AG09319 (cell line): ENCODE measurements at regions not wholly inside any gene's neighbourhood (a gene's known extent, or its start where the extent isn't known, plus 50 kb on each side); places are given as distances from the start of the nearest gene placed in this dataset.

Experiments
- DNase-seq: peaks from one replicate; pipeline ENCODE4 v3.0.0-alpha.2; 2010; ENCODE audit warnings: low read depth; ENCODE audit errors: extremely low read depth
- TF ChIP-seq, protein P1 (sequence below): IDR thresholded peaks from 2 replicates; pipeline ENCODE4 v1.5.1; 2011; ENCODE audit warnings: low read depth, mild to moderate bottlenecking, inconsistent platforms, low read length, moderate library complexity

- DNase-seq, result no peak
- TF ChIP-seq, protein P1, sequence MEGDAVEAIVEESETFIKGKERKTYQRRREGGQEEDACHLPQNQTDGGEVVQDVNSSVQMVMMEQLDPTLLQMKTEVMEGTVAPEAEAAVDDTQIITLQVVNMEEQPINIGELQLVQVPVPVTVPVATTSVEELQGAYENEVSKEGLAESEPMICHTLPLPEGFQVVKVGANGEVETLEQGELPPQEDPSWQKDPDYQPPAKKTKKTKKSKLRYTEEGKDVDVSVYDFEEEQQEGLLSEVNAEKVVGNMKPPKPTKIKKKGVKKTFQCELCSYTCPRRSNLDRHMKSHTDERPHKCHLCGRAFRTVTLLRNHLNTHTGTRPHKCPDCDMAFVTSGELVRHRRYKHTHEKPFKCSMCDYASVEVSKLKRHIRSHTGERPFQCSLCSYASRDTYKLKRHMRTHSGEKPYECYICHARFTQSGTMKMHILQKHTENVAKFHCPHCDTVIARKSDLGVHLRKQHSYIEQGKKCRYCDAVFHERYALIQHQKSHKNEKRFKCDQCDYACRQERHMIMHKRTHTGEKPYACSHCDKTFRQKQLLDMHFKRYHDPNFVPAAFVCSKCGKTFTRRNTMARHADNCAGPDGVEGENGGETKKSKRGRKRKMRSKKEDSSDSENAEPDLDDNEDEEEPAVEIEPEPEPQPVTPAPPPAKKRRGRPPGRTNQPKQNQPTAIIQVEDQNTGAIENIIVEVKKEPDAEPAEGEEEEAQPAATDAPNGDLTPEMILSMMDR, result no peak
These were observed 111.7 kb upstream of the CD93 start for GRCh38 chr20:23197836-23198235.

DNA sequence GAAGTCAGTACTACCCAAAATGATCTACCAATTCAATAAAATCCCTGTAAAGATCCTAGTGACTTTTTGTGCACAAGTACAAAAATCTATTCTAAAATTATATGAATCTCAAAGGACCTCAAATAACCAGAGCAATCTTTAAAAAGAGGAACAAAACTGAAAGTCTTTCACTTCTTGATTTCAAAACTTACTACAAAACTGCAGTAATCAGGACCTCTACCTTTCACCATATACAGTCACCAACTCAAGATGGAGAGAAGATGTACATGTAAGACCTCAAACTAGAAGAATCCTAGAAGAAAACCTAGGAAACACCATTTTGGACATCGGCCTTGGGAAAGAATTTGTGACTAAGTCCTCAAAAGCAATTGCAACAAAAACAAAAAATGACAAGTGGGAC lies 109.5 kb upstream of the CD93 start:
- no peak for DNase-seq
- TF ChIP-seq, protein P1, result no peak

DNA sequence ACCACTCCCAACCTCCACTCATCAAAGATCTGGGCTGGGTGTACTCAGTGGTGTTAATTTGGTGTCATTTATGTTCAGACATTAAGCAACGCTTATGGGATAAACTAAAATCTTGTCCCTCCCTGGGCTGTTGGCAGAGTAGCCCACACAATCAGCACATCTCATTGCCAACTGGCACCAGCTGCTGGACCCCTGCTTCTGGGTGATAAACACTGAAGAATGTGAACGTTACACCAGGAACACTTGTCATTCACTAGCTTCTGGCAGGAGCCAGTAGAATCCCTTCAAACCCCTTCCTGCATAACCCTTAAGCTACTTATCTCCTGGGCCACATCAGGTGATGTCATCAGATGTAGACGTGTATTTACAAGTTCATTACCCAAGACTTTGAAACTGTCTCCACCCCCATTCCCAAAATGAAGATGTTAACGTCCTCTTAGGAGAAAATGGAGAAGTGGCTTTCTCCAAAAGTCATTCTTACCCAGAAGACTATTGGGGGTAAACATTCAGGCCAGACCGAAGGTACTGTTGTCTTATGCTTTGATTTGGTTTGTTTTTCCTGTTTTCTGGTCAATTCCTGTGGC lies 107.8 kb upstream of the CD93 start:
- DNase-seq, result no peak
- TF ChIP-seq, protein P1, result no peak

GRCh38 chr20:23192469-23192868 lies 106.3 kb upstream of the CD93 start:
- TF ChIP-seq, protein P1, result no peak
- DNase-seq, result no peak

DNA sequence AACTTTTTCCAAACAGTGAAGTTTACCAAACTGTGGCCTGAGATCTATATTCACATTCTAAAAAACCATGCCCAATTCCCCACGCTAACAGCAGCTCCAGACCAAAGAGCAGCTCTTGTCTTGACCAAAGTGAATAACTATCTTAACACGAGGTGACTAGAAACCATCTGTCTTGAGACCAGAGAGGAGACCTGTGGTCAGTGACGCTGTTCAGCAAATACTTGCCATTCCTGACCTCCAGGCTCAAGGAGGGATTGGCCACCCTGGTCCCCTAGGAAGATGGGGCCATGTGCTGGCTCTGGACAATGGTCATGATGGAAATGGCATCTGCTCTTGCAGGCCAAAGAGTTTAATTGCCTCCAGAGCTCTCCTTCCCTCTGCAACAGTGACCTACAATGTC lies 104.4 kb upstream of the CD93 start:
- TF ChIP-seq, protein P1, result no peak
- no peak for DNase-seq

DNA sequence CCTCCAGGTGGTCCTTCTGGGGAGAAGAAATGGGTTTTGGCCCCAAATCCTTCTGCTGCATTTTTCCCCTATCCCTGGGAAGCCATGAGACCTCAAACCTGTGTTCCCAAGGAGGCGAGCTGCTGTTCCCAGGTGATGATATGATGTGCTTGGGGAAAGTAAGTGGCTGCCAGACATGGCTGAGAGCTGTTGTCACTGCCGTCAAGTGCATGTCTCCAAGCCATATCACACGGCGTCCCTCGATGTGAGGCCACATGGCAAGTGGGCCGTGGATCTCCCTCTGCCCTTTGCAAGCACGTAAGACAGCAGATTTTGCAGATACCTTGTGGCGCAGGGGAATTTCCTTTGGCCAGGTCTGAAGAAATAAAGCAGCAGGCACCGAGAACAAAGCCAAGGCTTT lies 103.7 kb upstream of the CD93 start:
- TF ChIP-seq, protein P1, result no peak
- no peak for DNase-seq

DNA sequence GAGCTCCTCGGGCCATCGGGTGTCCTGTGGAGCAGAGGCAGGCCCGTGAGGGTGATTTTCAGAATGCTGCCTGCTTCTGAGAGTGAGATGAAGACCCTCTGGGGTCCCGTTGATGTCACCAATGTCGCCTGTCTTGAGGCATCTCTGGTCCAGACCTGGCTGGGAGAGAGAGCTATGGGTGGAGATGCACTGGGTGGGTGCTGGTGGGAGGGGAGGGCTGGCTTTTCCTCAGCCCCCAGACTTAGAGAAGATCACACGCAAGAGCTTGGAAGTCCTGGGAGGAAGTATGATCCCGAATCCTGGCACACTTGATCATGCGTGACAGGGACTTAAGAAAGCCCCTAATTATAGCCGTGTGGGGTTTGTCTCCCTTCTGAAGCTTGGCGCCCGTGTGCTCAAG lies 103.2 kb upstream of the CD93 start:
- no peak for DNase-seq
- TF ChIP-seq, protein P1, result no peak
